ENCODE measurements at regions not wholly inside any gene's neighbourhood (a gene's known extent, or its start where the extent isn't known, plus 50 kb on each side); places are given as distances from the start of the nearest gene placed in this dataset.
A peak's percentile ranks its signal among the peaks of the same experiment; 100 is the strongest.
"Not testable (repeated sequence)": the region's sequence is repeated elsewhere in the genome, so short reads cannot be mapped to it uniquely, and the experiment has no call there.

DNA sequence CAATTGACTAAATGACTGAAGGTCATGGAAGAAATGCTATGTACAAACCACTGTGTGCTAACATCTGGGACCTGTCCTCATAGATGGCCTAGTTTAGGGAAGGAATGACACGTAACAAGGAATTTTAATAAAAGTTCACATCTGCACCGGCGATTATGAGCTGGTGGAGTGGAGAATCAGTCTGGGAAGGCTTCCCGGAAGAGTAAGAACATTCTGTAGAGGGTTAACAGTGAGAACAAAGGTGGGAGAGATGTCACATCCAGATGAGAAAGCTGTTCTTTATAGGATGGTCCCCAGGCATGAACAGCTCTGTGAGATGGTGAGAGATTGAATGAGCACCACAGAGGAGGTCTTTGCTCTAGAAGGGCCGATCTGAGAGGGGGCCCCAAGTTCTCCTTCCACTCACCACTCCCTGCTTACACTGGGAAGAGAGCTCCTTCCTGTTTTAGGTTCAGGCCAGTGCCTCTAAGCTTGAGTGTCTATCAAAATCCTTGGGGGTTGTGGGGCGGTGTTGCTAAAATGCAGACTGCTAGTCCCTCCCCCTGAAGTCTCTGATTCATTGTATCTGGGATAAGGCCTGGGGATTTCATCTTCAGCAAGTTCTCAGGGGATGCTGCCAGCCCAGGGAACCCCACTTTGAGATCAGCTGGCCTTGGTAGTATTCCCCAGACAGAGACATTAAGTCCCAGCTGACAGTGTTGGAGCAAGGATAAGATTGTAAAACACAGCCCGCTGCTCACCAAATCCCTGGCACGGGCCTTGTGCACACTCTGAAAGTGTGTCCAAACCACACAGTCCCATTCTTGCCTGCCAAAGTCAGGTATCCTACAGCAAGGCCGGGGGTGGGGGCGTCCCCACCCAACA is 294.7 kb upstream of the MAF start:
- DNase-seq, result no peak

GRCh38 chr16:79893445-79893844 is 292.9 kb upstream of the MAF start:
- DNase-seq, result no peak

DNA sequence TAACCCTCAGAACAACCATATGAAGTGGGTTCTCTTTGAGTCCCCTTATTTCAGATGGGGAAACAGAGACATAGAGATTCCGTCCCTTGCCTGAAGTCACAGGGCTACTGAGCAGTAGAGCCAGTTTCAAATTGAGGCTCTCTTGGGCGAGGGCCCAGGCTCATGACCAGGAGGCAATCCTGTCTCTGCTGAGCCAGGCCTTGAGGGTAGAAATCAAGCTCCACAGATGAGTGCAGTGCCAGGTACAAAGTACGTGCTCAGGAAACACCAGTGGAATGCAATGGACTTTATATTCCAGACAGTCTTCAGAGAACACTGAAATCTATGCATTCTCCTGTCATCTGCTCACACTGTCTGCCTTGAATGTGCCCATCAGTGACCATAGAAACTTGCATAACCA is 291.7 kb upstream of the MAF start:
- no peak for DNase-seq

- no peak for DNase-seq
Observed at GRCh38 chr16:79891458-79891857, 290.9 kb upstream of the MAF start.

DNA sequence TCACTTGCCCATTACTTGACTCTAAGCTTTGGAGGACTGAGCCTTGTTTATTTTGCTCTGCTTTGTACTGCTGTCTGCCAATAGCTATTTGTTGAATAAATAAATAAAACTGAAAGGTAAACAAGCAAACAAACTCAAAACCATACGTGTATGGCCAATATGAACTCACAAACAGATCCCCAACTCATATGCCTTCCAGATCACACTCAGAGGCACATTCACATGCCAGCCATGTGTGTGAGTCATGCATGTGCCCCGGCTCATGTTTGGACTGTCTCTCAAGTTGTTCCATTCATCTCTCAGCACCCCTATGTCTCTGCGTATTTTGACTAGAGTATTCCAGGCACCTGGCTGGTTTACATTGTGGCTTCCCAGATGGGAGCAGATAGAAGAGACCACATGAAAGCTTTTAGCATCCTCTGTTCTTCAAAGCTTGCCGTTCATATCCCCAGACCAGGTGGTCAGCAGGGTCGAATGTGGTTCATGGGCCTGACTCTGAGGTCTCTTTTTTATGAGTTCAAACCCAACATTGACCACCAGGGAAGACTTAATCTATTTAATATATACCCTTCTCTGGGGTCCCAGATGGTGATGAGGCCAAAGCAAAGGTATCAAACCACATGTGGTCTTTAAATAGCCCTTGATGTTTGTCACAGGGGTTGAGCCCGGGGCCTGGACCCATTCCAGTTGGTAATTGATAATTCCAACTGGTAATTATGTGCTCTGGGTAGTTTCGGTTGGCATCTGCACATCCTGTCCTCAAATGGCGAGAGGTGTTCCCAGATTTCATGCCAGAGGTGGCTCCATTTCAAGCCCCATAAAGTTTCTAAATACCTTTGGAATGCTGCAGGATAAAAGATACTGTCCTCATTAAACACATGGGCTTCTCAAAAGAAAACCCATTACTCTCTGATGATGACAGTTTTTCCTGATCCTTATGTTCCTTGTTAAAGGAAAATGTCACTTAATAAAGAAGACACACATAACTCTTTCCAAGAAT is 287.3 kb upstream of the MAF start:
- DNase-seq, result peak; percentile 4

DNA sequence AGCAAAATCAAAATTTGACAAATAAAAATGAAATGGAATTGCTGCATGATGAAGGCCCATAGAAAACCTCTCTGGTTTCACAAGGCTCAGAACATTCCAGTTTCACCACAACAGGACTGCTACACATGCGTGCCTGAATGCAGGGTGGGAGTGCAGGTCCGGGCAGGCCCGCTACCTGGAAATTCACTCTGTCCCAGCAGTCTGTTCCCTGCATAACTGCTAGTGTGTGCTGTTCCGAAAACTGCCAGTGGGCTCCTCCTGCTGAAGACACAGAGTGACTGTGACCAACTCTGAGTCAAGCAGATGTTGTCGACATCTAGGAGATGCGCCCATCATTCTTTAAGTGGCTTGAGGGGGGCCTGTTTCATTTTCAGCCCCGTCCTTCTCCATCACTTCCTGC is 284.8 kb upstream of the MAF start:
- DNase-seq, result no peak

GRCh38 chr16:79883494-79883893 is 283.0 kb upstream of the MAF start:
- no peak for DNase-seq

DNA sequence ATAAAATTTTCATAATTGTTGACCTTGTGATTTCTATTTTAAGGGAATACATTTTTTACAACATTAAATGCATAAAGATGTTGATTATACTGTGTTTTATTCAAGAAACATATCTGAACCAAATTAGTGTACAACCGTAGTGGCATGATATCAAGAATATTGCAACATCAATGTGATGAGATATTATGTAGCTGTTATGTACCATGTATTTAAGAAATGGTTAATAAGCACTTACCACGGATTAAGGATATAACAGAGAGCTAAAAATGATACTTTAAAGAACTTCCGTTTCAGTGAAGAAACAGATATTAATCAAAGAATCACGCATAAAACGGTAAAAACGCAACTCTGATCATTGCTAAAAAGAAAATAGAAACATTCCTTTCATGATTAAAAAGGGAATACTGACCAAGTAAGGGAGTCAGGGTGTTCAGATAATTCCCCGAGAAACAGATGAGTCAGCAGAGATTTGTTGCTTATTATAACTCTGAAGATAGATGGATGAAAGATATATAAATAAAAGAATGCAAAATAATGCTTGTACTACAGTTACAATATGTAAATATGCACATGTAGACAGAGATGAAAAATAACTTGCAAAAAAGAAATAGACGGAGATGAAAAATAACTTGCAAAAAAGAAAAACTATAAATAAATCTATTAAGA is 281.9 kb upstream of the MAF start:
- no peak for DNase-seq

GRCh38 chr16:79881107-79881506 is 280.6 kb upstream of the MAF start:
- not testable (repeated sequence) for DNase-seq

DNA sequence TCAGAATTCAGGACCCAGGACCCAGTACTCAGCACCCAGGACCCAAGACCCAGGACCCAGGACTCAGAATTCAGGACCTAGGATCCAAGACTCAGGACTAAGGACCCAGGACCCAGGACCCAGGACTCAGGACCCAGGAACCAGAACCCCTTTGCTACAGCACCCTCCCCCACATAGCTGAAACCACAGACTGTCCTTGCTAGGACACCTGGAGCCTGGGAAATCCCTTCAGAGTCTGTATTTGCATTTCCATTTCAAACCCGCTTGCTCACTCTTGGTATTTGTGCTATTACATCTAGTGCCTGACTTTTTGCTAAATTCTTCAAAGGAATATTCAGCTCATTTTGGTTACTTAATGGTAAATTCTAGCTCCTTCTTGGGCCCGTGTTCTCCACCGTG is 275.8 kb upstream of the MAF start:
- no peak for DNase-seq

GRCh38 chr16:79874391-79874790 is 273.9 kb upstream of the MAF start:
- DNase-seq, result no peak

GRCh38 chr16:79873825-79874224 is 273.3 kb upstream of the MAF start:
- no peak for DNase-seq

- DNase-seq, result peak; percentile 8
Observed at GRCh38 chr16:79871906-79872305, 271.4 kb upstream of the MAF start.

DNA sequence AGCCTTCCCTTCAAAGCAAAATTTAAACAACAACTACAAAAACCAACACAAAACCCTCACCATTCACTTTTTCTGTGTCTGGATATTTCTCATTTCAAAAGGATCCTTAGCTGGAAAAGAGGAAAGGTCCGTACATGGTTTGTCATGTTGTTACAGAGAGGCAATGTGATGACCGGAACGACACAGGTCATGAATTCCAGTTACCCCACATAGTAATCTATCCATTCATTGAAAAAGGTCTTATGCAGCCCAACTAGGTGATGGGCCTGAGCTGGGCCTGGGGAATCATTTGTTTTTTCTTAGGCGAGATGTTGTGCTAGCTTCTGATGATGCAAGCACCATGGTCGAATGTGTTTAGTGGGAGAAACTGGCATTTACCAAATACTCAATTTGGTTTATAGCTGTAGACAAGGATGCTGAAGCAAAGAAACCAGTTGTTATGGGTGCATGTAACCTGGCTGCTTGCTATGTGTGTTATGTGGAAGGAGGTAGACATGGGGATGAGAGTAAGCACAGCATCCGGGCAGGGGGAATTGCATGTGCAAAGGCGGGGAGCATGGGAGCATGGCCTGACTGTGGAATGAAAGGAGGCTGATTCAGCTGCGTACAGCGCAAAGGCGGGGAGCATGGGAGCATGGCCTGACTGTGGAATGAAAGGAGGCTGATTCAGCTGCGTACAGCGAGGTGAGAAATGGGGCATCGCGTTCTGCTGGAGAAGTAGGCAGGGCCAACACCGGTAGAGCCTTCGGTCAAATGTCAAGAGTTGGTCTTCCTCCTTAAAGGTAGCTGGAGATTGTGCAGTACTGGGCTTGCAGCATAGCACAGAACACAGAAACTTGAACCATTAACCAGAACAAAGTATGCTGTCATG is 269.7 kb upstream of the MAF start:
- DNase-seq, result no peak

- DNase-seq, result no peak
Observed at GRCh38 chr16:79869304-79870015, 268.9 kb upstream of the MAF start.

GRCh38 chr16:79868841-79869240 is 268.3 kb upstream of the MAF start:
- DNase-seq, result no peak

DNA sequence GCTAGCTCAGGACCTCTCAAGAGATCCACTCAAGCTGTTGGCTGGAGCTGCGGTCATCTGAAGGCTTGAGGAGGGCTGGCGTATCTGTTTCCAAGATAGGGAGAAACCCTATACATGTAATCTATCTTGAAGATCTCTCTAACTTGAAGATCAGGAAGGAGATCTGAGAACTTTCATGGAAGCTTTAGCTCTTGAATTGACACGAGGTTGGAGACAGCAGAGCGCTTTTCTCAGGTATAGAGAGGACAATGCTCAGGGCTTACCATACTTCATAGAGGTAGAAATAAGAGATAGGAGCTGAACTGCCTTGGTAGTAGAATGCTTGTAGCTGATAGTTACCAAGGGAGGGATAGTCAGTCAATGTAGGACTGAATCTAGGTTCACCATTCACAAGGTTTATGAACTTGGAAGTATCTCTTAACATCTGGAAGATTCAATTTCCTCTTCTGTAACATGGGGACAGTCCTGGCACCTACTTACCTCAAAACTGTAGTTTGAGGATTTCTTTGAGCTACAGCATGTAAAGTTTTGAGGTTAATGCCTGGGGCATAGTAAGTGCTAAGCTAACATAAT is 267.0 kb upstream of the MAF start:
- no peak for DNase-seq

DNA sequence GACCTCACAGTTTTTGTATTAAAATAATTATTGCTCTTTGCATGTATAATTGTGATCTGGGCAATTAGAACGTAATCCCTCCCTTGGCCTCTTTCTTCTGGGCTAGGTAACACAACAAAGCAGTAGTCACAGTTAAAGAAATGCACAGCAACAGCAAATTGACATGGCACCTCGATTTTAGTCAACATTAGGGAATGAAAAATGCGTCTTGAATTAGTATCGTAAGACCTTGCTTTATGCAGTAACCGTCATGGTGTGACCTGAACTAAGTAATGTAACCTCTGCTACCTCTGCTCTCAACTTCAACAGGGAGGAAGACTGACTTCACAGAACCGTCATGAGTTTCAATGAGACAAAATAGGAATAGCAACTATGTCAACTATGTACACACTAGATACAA is 265.4 kb upstream of the MAF start:
- DNase-seq, result no peak

DNA sequence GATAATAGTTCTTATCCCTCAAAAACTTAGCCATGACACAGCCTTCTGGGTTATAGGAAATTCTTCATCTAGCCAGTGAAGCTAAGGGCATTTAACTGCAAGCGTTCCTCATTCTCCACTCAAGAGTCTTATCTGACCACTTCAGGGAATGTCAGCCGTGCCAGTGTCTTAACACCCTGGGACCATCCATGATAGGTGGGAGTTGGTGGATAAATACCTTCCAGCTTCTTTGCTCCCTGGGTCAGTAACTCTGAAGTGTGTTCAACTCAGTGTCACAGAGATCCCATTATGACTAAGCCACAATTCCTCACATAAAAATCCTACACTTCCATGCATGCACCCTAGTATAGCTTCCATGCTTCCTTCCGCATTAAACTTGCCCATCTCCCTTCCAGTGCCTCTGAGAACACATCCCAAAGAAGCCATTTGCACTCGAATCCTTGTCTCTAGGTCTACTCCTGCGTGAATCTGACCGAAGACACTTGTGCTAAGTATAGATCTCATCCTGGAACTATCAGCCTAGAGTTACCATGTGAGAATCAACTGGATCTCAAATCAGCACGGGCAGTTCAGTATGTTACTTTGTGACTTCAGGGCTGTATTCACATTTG is 264.3 kb upstream of the MAF start:
- DNase-seq, result no peak

Measured in renal pelvis (tissue), 1 donor.